H1 (cell line): ENCODE measurements at regions not wholly inside any gene's neighbourhood (a gene's known extent, or its start where the extent isn't known, plus 50 kb on each side); places are given as distances from the start of the nearest gene placed in this dataset.

Experiments
- ATF3 ChIP-seq: IDR thresholded peaks from 2 replicates; pipeline ENCODE4 v1.6.1; 2011; ENCODE audit warnings: low read depth, mild to moderate bottlenecking, low read length; ENCODE audit not compliant: insufficient read depth
- BCL11A ChIP-seq, 2 experiments: IDR thresholded peaks; one replicate each; pipeline ENCODE4 v1.6.1; 2011; ENCODE audit warnings: low read depth in 2 of 2, low read length in 2 of 2, mild to moderate bottlenecking in 2 of 2
- SRF ChIP-seq: IDR thresholded peaks from 2 replicates; pipeline ENCODE4 v1.6.1; 2011; ENCODE audit warnings: mild to moderate bottlenecking, low read depth, low read length, moderate library complexity
- TAF1 ChIP-seq: IDR thresholded peaks from 2 replicates; pipeline ENCODE4 v1.6.1; 2011; ENCODE audit warnings: mild to moderate bottlenecking, low read depth, low read length
- TF ChIP-seq, protein P1 (sequence below): fragments of 300-600 bp; sonication (generic); IDR thresholded peaks from 2 replicates; pipeline ENCODE4 v1.7.1; 2012; ENCODE audit warnings: low read length, moderate library complexity, mild to moderate bottlenecking, inconsistent platforms; ENCODE audit not compliant: insufficient replicate concordance

DNA sequence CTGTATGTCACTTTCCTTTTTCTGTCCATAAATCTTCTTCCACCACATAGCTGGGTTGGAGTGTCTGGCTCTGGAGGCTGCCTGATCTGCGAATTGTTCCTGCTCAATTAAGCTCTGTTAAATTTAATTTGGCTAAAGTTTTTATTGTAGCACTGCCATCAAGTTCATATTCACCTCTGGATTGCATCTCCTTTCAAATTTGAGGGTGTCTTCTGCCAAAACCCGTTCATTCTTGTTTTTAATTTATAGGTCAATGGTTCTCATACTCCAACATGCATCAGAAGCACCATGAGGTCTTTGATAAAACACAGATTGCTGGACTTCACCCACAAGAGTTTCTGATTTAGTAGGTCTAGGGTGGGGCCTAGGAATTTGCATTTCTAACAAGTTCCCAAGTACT, 276.5 kb upstream of the NECTIN3 start (continued):
- TF ChIP-seq, protein P1, sequence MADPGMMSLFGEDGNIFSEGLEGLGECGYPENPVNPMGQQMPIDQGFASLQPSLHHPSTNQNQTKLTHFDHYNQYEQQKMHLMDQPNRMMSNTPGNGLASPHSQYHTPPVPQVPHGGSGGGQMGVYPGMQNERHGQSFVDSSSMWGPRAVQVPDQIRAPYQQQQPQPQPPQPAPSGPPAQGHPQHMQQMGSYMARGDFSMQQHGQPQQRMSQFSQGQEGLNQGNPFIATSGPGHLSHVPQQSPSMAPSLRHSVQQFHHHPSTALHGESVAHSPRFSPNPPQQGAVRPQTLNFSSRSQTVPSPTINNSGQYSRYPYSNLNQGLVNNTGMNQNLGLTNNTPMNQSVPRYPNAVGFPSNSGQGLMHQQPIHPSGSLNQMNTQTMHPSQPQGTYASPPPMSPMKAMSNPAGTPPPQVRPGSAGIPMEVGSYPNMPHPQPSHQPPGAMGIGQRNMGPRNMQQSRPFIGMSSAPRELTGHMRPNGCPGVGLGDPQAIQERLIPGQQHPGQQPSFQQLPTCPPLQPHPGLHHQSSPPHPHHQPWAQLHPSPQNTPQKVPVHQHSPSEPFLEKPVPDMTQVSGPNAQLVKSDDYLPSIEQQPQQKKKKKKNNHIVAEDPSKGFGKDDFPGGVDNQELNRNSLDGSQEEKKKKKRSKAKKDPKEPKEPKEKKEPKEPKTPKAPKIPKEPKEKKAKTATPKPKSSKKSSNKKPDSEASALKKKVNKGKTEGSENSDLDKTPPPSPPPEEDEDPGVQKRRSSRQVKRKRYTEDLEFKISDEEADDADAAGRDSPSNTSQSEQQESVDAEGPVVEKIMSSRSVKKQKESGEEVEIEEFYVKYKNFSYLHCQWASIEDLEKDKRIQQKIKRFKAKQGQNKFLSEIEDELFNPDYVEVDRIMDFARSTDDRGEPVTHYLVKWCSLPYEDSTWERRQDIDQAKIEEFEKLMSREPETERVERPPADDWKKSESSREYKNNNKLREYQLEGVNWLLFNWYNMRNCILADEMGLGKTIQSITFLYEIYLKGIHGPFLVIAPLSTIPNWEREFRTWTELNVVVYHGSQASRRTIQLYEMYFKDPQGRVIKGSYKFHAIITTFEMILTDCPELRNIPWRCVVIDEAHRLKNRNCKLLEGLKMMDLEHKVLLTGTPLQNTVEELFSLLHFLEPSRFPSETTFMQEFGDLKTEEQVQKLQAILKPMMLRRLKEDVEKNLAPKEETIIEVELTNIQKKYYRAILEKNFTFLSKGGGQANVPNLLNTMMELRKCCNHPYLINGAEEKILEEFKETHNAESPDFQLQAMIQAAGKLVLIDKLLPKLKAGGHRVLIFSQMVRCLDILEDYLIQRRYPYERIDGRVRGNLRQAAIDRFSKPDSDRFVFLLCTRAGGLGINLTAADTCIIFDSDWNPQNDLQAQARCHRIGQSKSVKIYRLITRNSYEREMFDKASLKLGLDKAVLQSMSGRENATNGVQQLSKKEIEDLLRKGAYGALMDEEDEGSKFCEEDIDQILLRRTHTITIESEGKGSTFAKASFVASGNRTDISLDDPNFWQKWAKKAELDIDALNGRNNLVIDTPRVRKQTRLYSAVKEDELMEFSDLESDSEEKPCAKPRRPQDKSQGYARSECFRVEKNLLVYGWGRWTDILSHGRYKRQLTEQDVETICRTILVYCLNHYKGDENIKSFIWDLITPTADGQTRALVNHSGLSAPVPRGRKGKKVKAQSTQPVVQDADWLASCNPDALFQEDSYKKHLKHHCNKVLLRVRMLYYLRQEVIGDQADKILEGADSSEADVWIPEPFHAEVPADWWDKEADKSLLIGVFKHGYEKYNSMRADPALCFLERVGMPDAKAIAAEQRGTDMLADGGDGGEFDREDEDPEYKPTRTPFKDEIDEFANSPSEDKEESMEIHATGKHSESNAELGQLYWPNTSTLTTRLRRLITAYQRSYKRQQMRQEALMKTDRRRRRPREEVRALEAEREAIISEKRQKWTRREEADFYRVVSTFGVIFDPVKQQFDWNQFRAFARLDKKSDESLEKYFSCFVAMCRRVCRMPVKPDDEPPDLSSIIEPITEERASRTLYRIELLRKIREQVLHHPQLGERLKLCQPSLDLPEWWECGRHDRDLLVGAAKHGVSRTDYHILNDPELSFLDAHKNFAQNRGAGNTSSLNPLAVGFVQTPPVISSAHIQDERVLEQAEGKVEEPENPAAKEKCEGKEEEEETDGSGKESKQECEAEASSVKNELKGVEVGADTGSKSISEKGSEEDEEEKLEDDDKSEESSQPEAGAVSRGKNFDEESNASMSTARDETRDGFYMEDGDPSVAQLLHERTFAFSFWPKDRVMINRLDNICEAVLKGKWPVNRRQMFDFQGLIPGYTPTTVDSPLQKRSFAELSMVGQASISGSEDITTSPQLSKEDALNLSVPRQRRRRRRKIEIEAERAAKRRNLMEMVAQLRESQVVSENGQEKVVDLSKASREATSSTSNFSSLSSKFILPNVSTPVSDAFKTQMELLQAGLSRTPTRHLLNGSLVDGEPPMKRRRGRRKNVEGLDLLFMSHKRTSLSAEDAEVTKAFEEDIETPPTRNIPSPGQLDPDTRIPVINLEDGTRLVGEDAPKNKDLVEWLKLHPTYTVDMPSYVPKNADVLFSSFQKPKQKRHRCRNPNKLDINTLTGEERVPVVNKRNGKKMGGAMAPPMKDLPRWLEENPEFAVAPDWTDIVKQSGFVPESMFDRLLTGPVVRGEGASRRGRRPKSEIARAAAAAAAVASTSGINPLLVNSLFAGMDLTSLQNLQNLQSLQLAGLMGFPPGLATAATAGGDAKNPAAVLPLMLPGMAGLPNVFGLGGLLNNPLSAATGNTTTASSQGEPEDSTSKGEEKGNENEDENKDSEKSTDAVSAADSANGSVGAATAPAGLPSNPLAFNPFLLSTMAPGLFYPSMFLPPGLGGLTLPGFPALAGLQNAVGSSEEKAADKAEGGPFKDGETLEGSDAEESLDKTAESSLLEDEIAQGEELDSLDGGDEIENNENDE = no peak
- TF ChIP-seq SRF = no peak
- TF ChIP-seq ATF3 = no peak
- TF ChIP-seq TAF1 = no peak
- no peak for TF ChIP-seq BCL11A (IDR thresholded peaks at IDR 0.05; ENCODE audit: low read depth in 2 of 2, low read length in 2 of 2)
